NCI-H1417 (cell line): ENCODE measurements at regions not wholly inside any gene's neighbourhood (a gene's known extent, or its start where the extent isn't known, plus 50 kb on each side); places are given as distances from the start of the nearest gene placed in this dataset.

Experiments
- DNase-seq, 3 experiments: peaks; one replicate each; lab custom pipeline; 2025; lab: John Stamatoyannopoulos, UW

DNA sequence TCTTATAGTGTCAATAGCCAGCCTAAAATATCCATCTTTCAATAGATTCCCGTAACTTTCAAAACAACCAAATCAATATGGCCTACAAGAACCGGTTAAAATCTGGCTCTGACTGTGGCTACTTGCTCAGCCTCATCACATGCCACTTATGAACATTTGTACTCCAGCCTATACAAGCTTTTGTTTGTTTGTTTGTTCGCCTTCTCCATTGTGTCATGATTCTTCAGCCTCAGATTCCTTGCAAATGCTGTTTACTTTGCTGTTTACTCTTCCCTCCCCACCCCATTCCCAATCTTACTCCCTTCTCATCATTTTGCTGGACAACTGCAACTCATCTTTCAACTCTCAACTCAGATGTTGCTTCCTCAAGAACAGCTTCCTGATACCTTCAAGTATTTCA is 161.2 kb downstream of the CAPZA3 start:
- DNase-seq: no peak

- DNase-seq: no peak
Measured at GRCh38 chr12:18899678-18900317, 161.9 kb downstream of the CAPZA3 start.

DNA sequence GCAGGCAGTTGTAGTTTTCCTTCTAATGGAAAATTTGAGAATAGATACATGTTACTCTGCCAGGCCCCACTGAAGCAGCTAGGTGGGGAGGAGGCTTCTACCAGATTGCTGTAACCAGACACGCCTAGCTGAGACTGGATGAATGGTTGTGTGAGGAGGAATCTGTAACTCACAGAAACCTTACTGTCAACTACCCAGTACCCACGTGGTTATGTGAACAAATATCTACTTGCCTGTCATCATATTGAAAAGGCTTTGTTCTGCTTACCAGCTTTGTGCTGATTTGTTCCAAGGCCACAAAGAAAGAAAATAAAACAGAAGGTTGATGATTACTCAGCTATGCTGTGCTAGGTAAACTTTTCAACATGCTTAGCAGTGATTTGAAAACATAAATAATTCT is 167.2 kb downstream of the CAPZA3 start:
- DNase-seq: no peak

DNA sequence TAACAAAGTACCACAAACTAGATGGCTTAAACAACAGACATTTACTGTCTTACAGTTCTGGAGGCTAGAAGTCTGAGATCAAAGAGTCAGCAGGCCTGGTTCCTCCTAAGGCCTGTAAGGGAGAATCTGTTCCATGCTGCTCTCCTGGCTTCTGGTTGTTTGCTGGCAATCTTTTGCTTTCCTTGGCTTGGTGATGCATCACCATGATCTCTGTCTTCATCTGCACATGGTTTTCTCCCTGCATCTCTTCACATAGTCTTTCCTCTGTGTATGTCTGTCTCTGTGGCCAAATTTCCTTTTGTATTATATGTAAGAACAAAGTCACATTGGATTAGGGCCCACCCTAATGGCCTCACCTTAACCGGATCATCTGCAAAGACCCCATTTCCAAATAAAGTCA is 168.5 kb downstream of the CAPZA3 start:
- DNase-seq: no peak

GRCh38 chr12:18907127-18907526 is 169.2 kb downstream of the CAPZA3 start:
- no peak for DNase-seq

GRCh38 chr12:18907728-18908127 is 169.8 kb downstream of the CAPZA3 start:
- DNase-seq: no peak

DNA sequence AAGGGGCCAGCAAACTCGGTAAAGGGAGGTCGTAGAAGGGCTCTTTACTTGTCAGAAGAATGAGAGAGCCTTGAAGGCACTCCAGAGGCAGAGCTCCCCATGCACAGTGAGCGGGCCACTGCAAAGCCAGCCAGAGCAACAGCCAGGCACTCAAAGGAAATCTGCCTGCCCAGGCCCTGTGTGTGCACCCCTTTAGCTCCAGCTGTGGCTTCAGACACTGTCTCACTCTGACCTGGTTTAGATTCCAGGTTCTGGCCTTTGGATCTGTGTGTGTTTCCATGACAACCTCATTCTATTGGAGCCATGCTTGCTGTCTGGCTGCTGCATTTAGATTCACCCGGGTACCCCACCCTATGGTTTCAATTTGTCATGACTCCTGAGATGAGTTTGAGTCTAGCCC is 170.3 kb downstream of the CAPZA3 start:
- no peak for DNase-seq

GRCh38 chr12:18919871-18920511 is 182.1 kb downstream of the CAPZA3 start:
- DNase-seq: no peak

- DNase-seq: peak in 1 of 3 experiments; percentile 4
Measured at GRCh38 chr12:18922851-18923250, 184.9 kb downstream of the CAPZA3 start.

DNA sequence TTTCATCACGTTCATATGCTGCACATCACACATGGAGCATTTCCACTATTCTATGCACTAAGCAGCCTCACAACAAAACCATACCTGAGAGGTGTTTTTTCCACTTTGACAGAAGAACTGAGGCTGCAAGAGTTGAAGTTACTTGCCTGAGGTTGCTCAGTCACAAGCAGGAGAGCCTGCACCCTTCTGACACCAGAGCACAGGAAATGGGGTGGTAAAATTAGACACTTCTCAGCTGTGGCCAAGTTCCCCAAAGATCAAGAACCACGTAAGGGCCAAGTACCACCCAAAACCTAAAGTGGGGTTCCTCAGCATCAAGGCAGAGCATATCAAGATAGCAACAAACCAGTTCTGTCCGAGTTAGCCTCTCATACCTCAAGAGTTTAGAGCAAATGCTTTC is 185.8 kb downstream of the CAPZA3 start:
- DNase-seq: no peak

GRCh38 chr12:18926188-18926587 is 188.3 kb downstream of the CAPZA3 start:
- DNase-seq: peak in 2 of 3 experiments; percentile 67 to 70

GRCh38 chr12:18932211-18932610 is 194.3 kb downstream of the CAPZA3 start:
- no peak for DNase-seq

DNA sequence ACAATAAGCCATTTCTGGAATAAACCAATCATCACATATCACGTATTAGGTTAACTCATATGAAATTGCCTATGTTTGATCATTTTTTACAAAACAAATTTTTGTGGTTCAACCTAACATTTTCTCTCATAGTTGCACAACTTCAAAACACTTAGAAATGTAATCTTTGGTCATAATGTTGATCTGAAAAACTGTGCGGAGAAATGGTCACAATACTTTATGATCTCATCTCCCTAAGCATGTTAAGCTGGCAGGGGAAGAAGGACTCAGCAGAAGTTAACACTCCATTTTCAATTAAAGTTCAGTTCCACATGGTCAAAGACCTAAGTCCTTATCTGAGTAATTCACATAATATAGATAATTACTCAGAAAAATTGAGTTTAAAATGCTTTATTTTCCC is 194.8 kb downstream of the CAPZA3 start:
- no peak for DNase-seq

- no peak for DNase-seq
Measured at GRCh38 chr12:18935371-18935965, 194.1 kb upstream of the PLEKHA5 start.

GRCh38 chr12:18939051-18939450 is 190.5 kb upstream of the PLEKHA5 start:
- peak in 2 of 3 experiments; percentile 46 to 52 for DNase-seq

GRCh38 chr12:18942669-18943068 is 186.9 kb upstream of the PLEKHA5 start:
- no peak for DNase-seq

DNA sequence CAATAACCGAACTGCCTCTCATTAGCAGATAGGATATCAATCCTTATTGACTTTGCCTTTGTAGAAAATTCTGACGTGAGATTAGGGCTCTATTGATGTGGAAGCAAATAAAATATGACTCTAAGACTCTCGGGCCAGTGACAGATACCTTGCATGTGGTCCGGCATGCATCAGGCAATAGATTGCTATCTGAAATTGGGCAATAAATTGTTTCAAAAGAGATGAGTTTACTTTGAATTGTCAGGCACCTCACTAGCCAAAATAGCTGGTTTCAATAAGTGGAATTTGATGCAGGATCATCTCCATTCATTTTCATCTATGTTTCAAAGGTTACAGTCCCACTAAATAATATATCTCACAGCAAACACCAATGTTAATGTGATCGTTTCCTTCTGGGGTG is 186.3 kb upstream of the PLEKHA5 start:
- no peak for DNase-seq

DNA sequence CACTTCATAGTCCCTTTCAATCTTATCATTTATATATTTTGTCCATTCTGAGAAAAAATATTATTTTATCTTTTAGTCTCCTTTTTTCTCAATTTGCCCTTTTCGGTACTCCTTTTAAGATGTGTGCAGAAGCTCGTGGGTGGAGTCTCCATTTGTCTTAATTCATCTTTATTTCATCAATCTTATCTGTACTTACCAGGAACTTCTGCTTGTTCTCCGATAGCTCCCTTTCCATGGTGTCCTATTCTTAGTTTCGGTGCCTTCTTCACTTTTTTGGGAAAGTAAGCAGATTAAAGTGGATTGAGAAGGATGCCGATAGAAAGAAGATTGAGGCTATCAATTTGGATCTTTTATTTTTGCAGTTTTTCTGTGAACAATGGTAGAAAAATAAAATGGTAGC is 183.4 kb upstream of the PLEKHA5 start:
- no peak for DNase-seq

DNA sequence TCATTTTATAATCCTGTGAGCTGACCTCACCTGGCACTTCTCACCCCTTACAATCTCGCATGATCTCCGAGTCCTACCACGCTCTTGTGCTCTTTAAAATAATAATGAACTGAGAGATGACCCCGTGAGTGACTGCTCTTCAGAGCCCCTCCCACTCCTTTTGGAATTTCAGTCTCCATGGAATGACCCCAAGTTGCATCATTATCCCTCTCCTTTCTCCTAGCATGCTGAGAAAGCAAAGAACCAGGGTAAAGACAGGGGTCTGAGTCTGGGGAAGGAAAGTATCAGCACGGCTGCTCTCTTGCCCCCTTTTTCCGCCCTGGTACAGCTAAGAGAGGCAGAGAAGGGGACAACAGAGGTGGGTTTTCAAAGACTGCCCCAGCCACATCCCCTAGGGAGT is 178.3 kb upstream of the PLEKHA5 start:
- peak in 1 of 3 experiments; percentile 43 for DNase-seq

GRCh38 chr12:18953505-18953904 is 176.0 kb upstream of the PLEKHA5 start:
- no peak for DNase-seq

DNA sequence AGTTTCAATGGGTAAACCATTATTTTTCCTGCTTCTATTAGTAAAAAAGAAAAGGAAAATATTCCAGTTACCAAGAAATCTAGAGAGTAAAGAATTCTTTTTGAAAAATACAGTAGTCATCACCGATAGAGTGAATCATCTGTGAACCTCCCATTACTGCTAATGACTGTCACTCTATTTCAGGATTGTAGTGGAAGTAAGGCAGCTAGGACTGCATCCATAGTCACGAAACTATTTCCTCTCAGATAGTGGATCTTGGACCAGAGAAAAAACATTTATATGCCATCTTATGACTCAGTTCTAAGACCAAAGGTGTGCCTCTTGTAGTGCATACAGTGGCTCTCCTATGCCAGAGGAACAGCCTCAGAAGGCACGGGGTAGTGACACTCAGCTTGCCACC is 173.9 kb upstream of the PLEKHA5 start:
- no peak for DNase-seq

- DNase-seq: no peak
Measured at GRCh38 chr12:18965203-18965602, 164.3 kb upstream of the PLEKHA5 start.

DNA sequence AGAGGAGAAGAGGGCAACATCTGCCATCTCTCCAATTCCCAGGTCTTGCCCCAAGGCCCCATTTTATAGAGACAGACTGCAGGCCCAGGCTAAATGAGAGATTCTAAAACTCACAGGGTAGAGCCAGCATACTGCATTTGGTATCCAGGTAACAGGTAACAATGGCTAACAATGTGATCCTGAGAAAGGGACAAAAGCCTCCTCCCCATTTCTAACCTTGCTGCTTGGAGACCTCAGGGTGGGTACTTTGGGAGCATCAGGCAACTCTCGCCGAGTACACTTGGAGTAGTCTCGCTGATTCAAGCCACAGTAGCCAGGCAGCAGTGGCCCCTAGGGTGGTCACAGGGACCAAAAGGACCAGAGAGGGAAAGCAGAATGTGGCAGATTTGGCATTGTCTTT is 162.6 kb upstream of the PLEKHA5 start:
- peak in 1 of 3 experiments; percentile 5 for DNase-seq

GRCh38 chr12:18967814-18968213 is 161.7 kb upstream of the PLEKHA5 start:
- DNase-seq: peak in 1 of 3 experiments; percentile 75
